Hepatocyte (in vitro differentiated cells): ENCODE measurements at regions not wholly inside any gene's neighbourhood (a gene's known extent, or its start where the extent isn't known, plus 50 kb on each side); places are given as distances from the start of the nearest gene placed in this dataset.
A peak's percentile ranks its signal among the peaks of the same experiment; 100 is the strongest.

ENCODE experiments used
- DNase-seq: peaks from one replicate; pipeline ENCODE4 v3.0.0-alpha.2; 2016; ENCODE audit warnings: low spot score
- H2AFZ ChIP-seq: fragments of 200-600 bp; sonication (generic); 2 replicates; pipeline ENCODE4 v1.6.0; 2016; ENCODE audit warnings: antibody characterized with exemption, mild to moderate bottlenecking
- H3K27ac ChIP-seq: fragments of 200-600 bp; sonication (generic); 2 replicates; pipeline ENCODE4 v1.5.1; 2016; ENCODE audit warnings: mild to moderate bottlenecking
- H3K27me3 ChIP-seq: fragments of 200-600 bp; sonication (generic); 2 replicates; pipeline ENCODE4 v1.6.1; 2016
- H3K36me3 ChIP-seq: fragments of 200-600 bp; sonication (generic); replicated peaks from 2 replicates; pipeline ENCODE4 v1.5.1; 2016; ENCODE audit warnings: low read depth; ENCODE audit not compliant: insufficient read depth
- H3K4me1 ChIP-seq: fragments of 200-600 bp; sonication (generic); 2 replicates; pipeline ENCODE4 v1.5.1; 2016; ENCODE audit warnings: mild to moderate bottlenecking, moderate library complexity; ENCODE audit not compliant: insufficient read depth
- H3K4me2 ChIP-seq: fragments of 200-600 bp; sonication (generic); 2 replicates; pipeline ENCODE4 v1.6.0; 2016
- H3K4me3 ChIP-seq: fragments of 200-600 bp; sonication (generic); 2 replicates; pipeline ENCODE4 v1.5.1; 2016; ENCODE audit warnings: mild to moderate bottlenecking
- H3K79me2 ChIP-seq: fragments of 200-600 bp; sonication (generic); 2 replicates; pipeline ENCODE4 v1.6.0; 2017; ENCODE audit warnings: mild to moderate bottlenecking
- H3K9me2 ChIP-seq: fragments of 200-600 bp; sonication (generic); replicated peaks from 2 replicates; pipeline ENCODE4 v1.6.0; 2017; ENCODE audit warnings: mild to moderate bottlenecking; ENCODE audit not compliant: insufficient read depth
- H3K9me3 ChIP-seq: fragments of 200-600 bp; sonication (generic); 2 replicates; pipeline ENCODE4 v1.5.1; 2016; ENCODE audit warnings: low read depth, mild to moderate bottlenecking
- H4K20me1 ChIP-seq: fragments of 200-600 bp; sonication (generic); 2 replicates; pipeline ENCODE4 v1.6.0; 2016; ENCODE audit warnings: mild to moderate bottlenecking; ENCODE audit not compliant: insufficient read depth, poor library complexity, severe bottlenecking
- EZH2 ChIP-seq: fragments of 200-600 bp; sonication (generic); IDR thresholded peaks from 2 replicates; pipeline ENCODE4 v1.6.1; 2016; ENCODE audit warnings: antibody characterized with exemption, mild to moderate bottlenecking, borderline replicate concordance
- EZH2phosphoT487 ChIP-seq: fragments of 200-600 bp; sonication (generic); IDR thresholded peaks from one replicate; pipeline ENCODE4 v1.6.1; 2018; ENCODE audit warnings: antibody characterized with exemption, mild to moderate bottlenecking, low read depth, moderate library complexity; ENCODE audit not compliant: unreplicated experiment, severe bottlenecking
- WGBS: methylation state at CpG from one replicate; pipeline ENCODE4 v1.1.6; 2016; ENCODE audit warnings: low lambda C conversion rate; ENCODE audit errors: missing lambda C conversion rate; 5-methylcytosine and 5-hydroxymethylcytosine counted together
- TF ChIP-seq, protein P1 (sequence below): fragments of 200-600 bp; sonication (generic); IDR thresholded peaks from 2 replicates; pipeline ENCODE4 v1.5.1; 2016; ENCODE audit warnings: antibody characterized with exemption, mild to moderate bottlenecking; ENCODE audit not compliant: poor library complexity

GRCh38 chr9:96084331-96084734 lies 208.8 kb downstream of the ERCC6L2 start:
- H3K9me2 ChIP-seq, result no peaks in the 10 kb centered on the region
- peak; percentile 30 for DNase-seq
- no peaks in the 10 kb centered on the region for H3K79me2 ChIP-seq
- H4K20me1 ChIP-seq, result no peaks in the 10 kb centered on the region
- no peaks in the 10 kb centered on the region for H3K9me3 ChIP-seq
- no peak overlapping the region for H2AFZ ChIP-seq
- no peak overlapping the region for H3K4me3 ChIP-seq
- peak overlapping the region; percentile 83 for H3K27ac ChIP-seq
- H3K4me2 ChIP-seq, result no peak overlapping the region
- TF ChIP-seq, protein P1, sequence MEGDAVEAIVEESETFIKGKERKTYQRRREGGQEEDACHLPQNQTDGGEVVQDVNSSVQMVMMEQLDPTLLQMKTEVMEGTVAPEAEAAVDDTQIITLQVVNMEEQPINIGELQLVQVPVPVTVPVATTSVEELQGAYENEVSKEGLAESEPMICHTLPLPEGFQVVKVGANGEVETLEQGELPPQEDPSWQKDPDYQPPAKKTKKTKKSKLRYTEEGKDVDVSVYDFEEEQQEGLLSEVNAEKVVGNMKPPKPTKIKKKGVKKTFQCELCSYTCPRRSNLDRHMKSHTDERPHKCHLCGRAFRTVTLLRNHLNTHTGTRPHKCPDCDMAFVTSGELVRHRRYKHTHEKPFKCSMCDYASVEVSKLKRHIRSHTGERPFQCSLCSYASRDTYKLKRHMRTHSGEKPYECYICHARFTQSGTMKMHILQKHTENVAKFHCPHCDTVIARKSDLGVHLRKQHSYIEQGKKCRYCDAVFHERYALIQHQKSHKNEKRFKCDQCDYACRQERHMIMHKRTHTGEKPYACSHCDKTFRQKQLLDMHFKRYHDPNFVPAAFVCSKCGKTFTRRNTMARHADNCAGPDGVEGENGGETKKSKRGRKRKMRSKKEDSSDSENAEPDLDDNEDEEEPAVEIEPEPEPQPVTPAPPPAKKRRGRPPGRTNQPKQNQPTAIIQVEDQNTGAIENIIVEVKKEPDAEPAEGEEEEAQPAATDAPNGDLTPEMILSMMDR, result no peak
- TF ChIP-seq EZH2 (no peak), EZH2phosphoT487 (no peak)
- H3K36me3 ChIP-seq, result no peaks in the 10 kb centered on the region
- H3K4me1 ChIP-seq, result peaks cover 32% of the 10 kb centered on the region
- WGBS, result 60% methylated on average over 4 of the region's 4 CpGs
- H3K27me3 ChIP-seq, result no peaks in the 10 kb centered on the region

GRCh38 chr9:96082516-96083232 lies 207.2 kb downstream of the ERCC6L2 start:
- Histone ChIP-seq H3K4me3 (no peak overlapping the region), H3K27me3 (no peaks in the 10 kb centered on the region), H3K36me3 (no peaks in the 10 kb centered on the region), H3K9me2 (no peaks in the 10 kb centered on the region), H3K27ac (peak overlapping the region; percentile 83), H3K4me2 (no peak overlapping the region), H4K20me1 (no peaks in the 10 kb centered on the region), H3K79me2 (no peaks in the 10 kb centered on the region), H3K4me1 (peaks cover 37% of the 10 kb centered on the region), H3K9me3 (no peaks in the 10 kb centered on the region), H2AFZ (no peak overlapping the region)
- 81% methylated on average over 14 of the region's 15 CpGs for whole genome bisulfite sequencing
- TF ChIP-seq EZH2phosphoT487 (no peak), EZH2 (no peak)
- TF ChIP-seq, protein P1, result no peak
- no peak for DNase-seq

- TF ChIP-seq, protein P1, result no peak
- no peak for TF ChIP-seq EZH2phosphoT487
- TF ChIP-seq EZH2, result no peak
- H3K27me3 ChIP-seq, result no peaks in the 10 kb centered on the region
- H3K4me3 ChIP-seq, result no peak overlapping the region
- no peak overlapping the region for H2AFZ ChIP-seq
- H3K79me2 ChIP-seq, result no peaks in the 10 kb centered on the region
- H3K9me2 ChIP-seq, result no peaks in the 10 kb centered on the region
- no peak overlapping the region for H3K27ac ChIP-seq
- H4K20me1 ChIP-seq, result no peaks in the 10 kb centered on the region
- peak; percentile 26 for DNase-seq
- no peaks in the 10 kb centered on the region for H3K36me3 ChIP-seq
- WGBS, result 87% methylated on average over 8 of the region's 8 CpGs
- peaks cover 26% of the 10 kb centered on the region for H3K4me1 ChIP-seq
- H3K4me2 ChIP-seq, result no peak overlapping the region
- H3K9me3 ChIP-seq, result no peaks in the 10 kb centered on the region
Observed at GRCh38 chr9:96080364-96080763, 204.9 kb downstream of the ERCC6L2 start.
